B cell (primary cell): ENCODE measurements at regions not wholly inside any gene's neighbourhood (a gene's known extent, or its start where the extent isn't known, plus 50 kb on each side); places are given as distances from the start of the nearest gene placed in this dataset.

Experiments
- ATAC-seq: fragments of 200-7000 bp; cut with Tn5 transposase; one replicate; pipeline ENCODE4 v1.10.0; 2021; ENCODE audit warnings: low read depth, mild to moderate bottlenecking, moderate number of reproducible peaks, moderate library complexity
- CTCF ChIA-PET: fragments of 350-600 bp; sonication (Branson Sonifier 250); formaldehyde crosslinking; loops from one replicate; lab custom pipeline; 2021; ENCODE audit warnings: antibody characterized with exemption, inconsistent platforms; lab: Charles Lee
- POLR2A ChIA-PET: fragments of 350-600 bp; sonication (Branson Sonifier 250); formaldehyde crosslinking; loops from one replicate; lab custom pipeline; 2021; ENCODE audit warnings: antibody characterized with exemption; lab: Charles Lee
- DNase-seq: peaks from one replicate; pipeline ENCODE4 v3.0.0; 2013
- H2AFZ ChIP-seq: 2 replicates; pipeline ENCODE4 v1.6.1; 2012; ENCODE audit warnings: mild to moderate bottlenecking, low read depth, low read length; ENCODE audit not compliant: insufficient read depth, poor library complexity, severe bottlenecking
- H3K27ac ChIP-seq, 2 donors: 1 replicate in 1 of 2; 2 replicates in 1 of 2; pipeline ENCODE4 v1.5.1; 2012 to 2013; ENCODE audit warnings: low read length in 2 of 2, mild to moderate bottlenecking in 2 of 2, moderate library complexity in 1 of 2
- H3K27me3 ChIP-seq, 4 experiments: fragments of 200-600 bp in 1 of 4; sonication (generic) in 1 of 4; replicated peaks in 1 of 4; 1 replicate in 2 of 4; 2 replicates in 2 of 4; pipeline versions ENCODE4 v1.6.1 to v1.7.0; 2013 to 2016; ENCODE audit warnings: low read length in 3 of 4, mild to moderate bottlenecking in 2 of 4, mixed read lengths in 1 of 4, moderate library complexity in 1 of 4; ENCODE audit not compliant: insufficient read depth in 4 of 4, control insufficient read depth in 3 of 4; ENCODE audit errors: control extremely low read depth in 1 of 4
- H3K36me3 ChIP-seq, 2 experiments: replicated peaks in 1 of 2; 1 replicate in 1 of 2; 2 replicates in 1 of 2; pipeline versions ENCODE4 v1.6.1 to v1.7.1; 2013; ENCODE audit warnings: low read length in 1 of 2; ENCODE audit not compliant: insufficient read depth in 2 of 2, control insufficient read depth in 1 of 2; ENCODE audit errors: control extremely low read depth in 1 of 2, extremely low read depth in 1 of 2
- H3K4me1 ChIP-seq, 2 donors: fragments of 200-600 bp in 1 of 2; sonication (generic) in 1 of 2; 1 replicate in 1 of 2; 2 replicates in 1 of 2; pipeline versions ENCODE4 v1.5.1 to v1.6.1; 2013 to 2017; ENCODE audit warnings: low read length in 2 of 2; ENCODE audit not compliant: control insufficient read depth in 2 of 2, insufficient read depth in 2 of 2
- H3K4me2 ChIP-seq: replicated peaks from 2 replicates; pipeline ENCODE3; 2012; ENCODE audit warnings: mild to moderate bottlenecking, low read depth, low read length; ENCODE audit not compliant: poor library complexity, severe bottlenecking
- H3K4me3 ChIP-seq, 5 experiments: fragments of 200-600 bp in 1 of 5; sonication (generic) in 1 of 5; 1 replicate in 3 of 5; 2 replicates in 2 of 5; pipeline versions ENCODE4 v1.5.1 to v1.7.0; 2011 to 2016; ENCODE audit warnings: low read length in 4 of 5, mild to moderate bottlenecking in 4 of 5, low read depth in 2 of 5, control low read depth in 1 of 5, moderate library complexity in 1 of 5; ENCODE audit not compliant: insufficient read depth in 1 of 5; ENCODE audit errors: control extremely low read depth in 1 of 5, extremely low read depth in 1 of 5
- H3K79me2 ChIP-seq: fragments of 200-600 bp; sonication (generic); one replicate; pipeline ENCODE4 v1.6.0; 2016; ENCODE audit warnings: low read length; ENCODE audit not compliant: control insufficient read depth, insufficient read depth
- H3K9ac ChIP-seq: fragments of 200-600 bp; sonication (generic); 2 replicates; pipeline ENCODE4 v1.6.1; 2017; ENCODE audit warnings: mild to moderate bottlenecking, low read length, moderate library complexity
- H3K9me3 ChIP-seq, 3 donors: one replicate each; pipeline versions ENCODE4 v1.6.1 to v1.7.1; 2013; ENCODE audit warnings: low read length in 2 of 3; ENCODE audit not compliant: control insufficient read depth in 2 of 3, insufficient read depth in 1 of 3; ENCODE audit errors: control extremely low read depth in 1 of 3
- H4K20me1 ChIP-seq: 2 replicates; pipeline ENCODE4 v1.6.0; 2012; ENCODE audit warnings: mild to moderate bottlenecking, low read length; ENCODE audit not compliant: insufficient read depth, control insufficient read depth, poor library complexity, severe bottlenecking
- H3K27ac Mint-ChIP-seq: one replicate; pipeline ENCODE4 v1.8.0; 2021; ENCODE audit warnings: mixed read lengths
- H3K27me3 Mint-ChIP-seq: one replicate; pipeline ENCODE4 v1.8.0; 2021; ENCODE audit warnings: mixed read lengths
- H3K4me1 Mint-ChIP-seq: one replicate; pipeline ENCODE4 v1.8.0; 2021; ENCODE audit warnings: mixed read lengths
- H3K4me3 Mint-ChIP-seq: one replicate; pipeline ENCODE4 v1.8.0; 2021; ENCODE audit warnings: mixed read lengths
- H3K9me3 Mint-ChIP-seq: one replicate; pipeline ENCODE4 v1.8.0; 2022; ENCODE audit warnings: mixed read lengths; ENCODE audit not compliant: insufficient read depth
- CTCF ChIP-seq: fragments of 200-600 bp; IDR thresholded peaks from one replicate; pipeline ENCODE4 v1.8.0; 2022; ENCODE audit warnings: antibody characterized with exemption, mild to moderate bottlenecking
- EZH2 ChIP-seq: IDR thresholded peaks from 2 replicates; pipeline ENCODE4 v1.6.1; 2012; ENCODE audit warnings: borderline replicate concordance, low read depth, mild to moderate bottlenecking, moderate library complexity, low read length; ENCODE audit not compliant: insufficient read depth, poor library complexity, severe bottlenecking
- WGBS: methylation state at CpG from one replicate; pipeline ENCODE4 v1.1.5; 2013; ENCODE audit warnings: missing lambda C conversion rate; ENCODE audit not compliant: insufficient coverage; 5-methylcytosine and 5-hydroxymethylcytosine counted together
- intact Hi-C: fragments of 100-400 bp; cut with micrococcal nuclease; formaldehyde crosslinking; loops from one replicate; pipeline ENCODE4 v1.10.0; 2022

GRCh38 chr19:31706131-31706530, 356.9 kb upstream of the TSHZ3 start:
- H3K9me3 Mint-ChIP-seq = peaks cover 9% of the 10 kb centered on the region
- H4K20me1 ChIP-seq = no peaks in the 10 kb centered on the region
- H3K27ac Mint-ChIP-seq = no peak overlapping the region
- no peak overlapping the region for H3K4me2 ChIP-seq
- H3K4me3 ChIP-seq = no peak overlapping the region
- WGBS = 91% methylated on average over 5 of the region's 6 CpGs
- H3K4me1 Mint-ChIP-seq = no peaks in the 10 kb centered on the region
- ATAC-seq = no peak
- H3K4me1 ChIP-seq = no peaks in the 10 kb centered on the region
- DNase-seq = no peak
- CTCF ChIA-PET = no interaction called here
- no peaks in the 10 kb centered on the region for H3K36me3 ChIP-seq
- no peaks in the 10 kb centered on the region for H3K27me3 Mint-ChIP-seq
- no peak overlapping the region for H3K27ac ChIP-seq
- H3K27me3 ChIP-seq = no peaks in the 10 kb centered on the region
- no peak overlapping the region for H2AFZ ChIP-seq
- peaks cover 0 to 22% (median 0%) of the 10 kb centered on the region in 3 donors for H3K9me3 ChIP-seq
- H3K4me3 Mint-ChIP-seq = no peak overlapping the region
- intact Hi-C loops = no loop called here
- POLR2A ChIA-PET = no interaction called here
- TF ChIP-seq EZH2 (no peak), CTCF (no peak)
- no peak overlapping the region for H3K9ac ChIP-seq
- H3K79me2 ChIP-seq = no peaks in the 10 kb centered on the region

- Histone ChIP-seq H3K4me2 (no peak overlapping the region), H3K4me3 (no peak overlapping the region), H3K9ac (no peak overlapping the region), H2AFZ (no peak overlapping the region), H3K36me3 (no peaks in the 10 kb centered on the region), H4K20me1 (no peaks in the 10 kb centered on the region), H3K27ac (no peak overlapping the region), H3K9me3 (peaks cover 0 to 23% (median 0%) of the 10 kb centered on the region in 3 donors), H3K4me1 (no peaks in the 10 kb centered on the region), H3K27me3 (no peaks in the 10 kb centered on the region), H3K79me2 (no peaks in the 10 kb centered on the region)
- ChIA-PET POLR2A (no interaction called here), CTCF (no interaction called here)
- H3K27me3 Mint-ChIP-seq = no peaks in the 10 kb centered on the region
- WGBS = 91% methylated on average over 9 of the region's 18 CpGs
- DNase-seq (no peak), ATAC-seq (no peak)
- TF ChIP-seq CTCF (no peak), EZH2 (no peak)
- peaks cover 15% of the 10 kb centered on the region for H3K9me3 Mint-ChIP-seq
- no peaks in the 10 kb centered on the region for H3K4me1 Mint-ChIP-seq
- no peak overlapping the region for H3K27ac Mint-ChIP-seq
- intact Hi-C loops = no loop called here
- no peak overlapping the region for H3K4me3 Mint-ChIP-seq
Observed at GRCh38 chr19:31706691-31707620, 357.7 kb upstream of the TSHZ3 start.
